GM12873 (cell line): ENCODE measurements at regions not wholly inside any gene's neighbourhood (a gene's known extent, or its start where the extent isn't known, plus 50 kb on each side); places are given as distances from the start of the nearest gene placed in this dataset.

ENCODE experiments used
- CTCF ChIP-seq: IDR thresholded peaks from 2 replicates; pipeline ENCODE4 v1.5.1; 2012; ENCODE audit warnings: low read depth, mild to moderate bottlenecking, moderate library complexity, low read length, control low read depth; ENCODE audit not compliant: insufficient read depth; ENCODE audit errors: missing control alignments

- no peak for TF ChIP-seq CTCF
These were observed 204.6 kb upstream of the HEY2 start for GRCh38 chr6:125544819-125545218.

- no peak for TF ChIP-seq CTCF
These were observed 202.6 kb upstream of the HEY2 start for GRCh38 chr6:125546841-125547251.

- no peak for TF ChIP-seq CTCF
These were observed 202.1 kb upstream of the HEY2 start for GRCh38 chr6:125547381-125547780.

GRCh38 chr6:125549202-125549884, 200.1 kb upstream of the HEY2 start:
- TF ChIP-seq CTCF: no peak

GRCh38 chr6:125550892-125551291, 198.5 kb upstream of the HEY2 start:
- no peak for TF ChIP-seq CTCF

- no peak for TF ChIP-seq CTCF
These were observed 196.6 kb upstream of the HEY2 start for GRCh38 chr6:125552819-125553218.

- TF ChIP-seq CTCF: no peak
These were observed 195.0 kb upstream of the HEY2 start for GRCh38 chr6:125554456-125554855.
